ENCODE measurements at regions not wholly inside any gene's neighbourhood (a gene's known extent, or its start where the extent isn't known, plus 50 kb on each side); places are given as distances from the start of the nearest gene placed in this dataset.
"Not testable (repeated sequence)": the region's sequence is repeated elsewhere in the genome, so short reads cannot be mapped to it uniquely, and the experiment has no call there.

DNA sequence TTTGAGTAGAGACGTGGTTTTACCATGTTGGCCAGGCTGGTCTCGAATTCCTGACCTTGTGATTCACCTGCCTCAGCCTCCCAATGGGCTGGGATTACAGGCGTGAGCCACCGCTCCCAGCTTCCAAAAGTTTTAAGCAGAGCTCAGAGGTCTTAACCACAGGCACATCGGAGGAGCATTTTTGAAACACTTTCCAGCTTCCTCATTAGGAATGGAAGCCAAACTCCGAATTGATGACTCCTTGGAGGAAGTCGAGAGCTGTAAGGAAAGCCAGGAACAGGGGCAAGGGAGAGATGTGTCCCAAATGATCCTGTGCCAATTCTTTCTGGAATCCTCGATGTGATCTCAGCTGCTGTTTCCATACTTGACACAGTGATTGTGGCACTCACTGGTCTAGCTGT lies 56.2 kb upstream of the CCZ1B start:
- not testable (repeated sequence) for DNase-seq

DNA sequence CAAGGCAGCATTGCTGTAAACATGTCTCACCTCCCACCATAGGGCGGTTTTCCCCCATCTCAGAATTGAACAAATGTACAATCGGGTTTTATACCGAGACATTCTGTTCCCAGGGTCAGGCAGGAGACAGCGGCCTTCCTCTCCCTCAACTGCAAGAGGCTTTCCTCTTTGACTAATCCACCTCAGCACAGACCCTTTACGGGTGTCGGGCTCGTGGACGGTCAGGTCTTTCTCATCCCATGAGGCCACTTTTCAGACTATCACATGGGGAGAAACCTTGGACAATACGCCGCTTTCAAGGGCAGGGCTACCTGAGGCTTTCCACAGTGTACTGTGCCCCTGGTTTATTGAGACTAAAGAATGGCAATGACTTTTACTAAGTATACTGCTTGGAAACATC lies 57.7 kb upstream of the CCZ1B start:
- DNase-seq: not testable (repeated sequence)

DNA sequence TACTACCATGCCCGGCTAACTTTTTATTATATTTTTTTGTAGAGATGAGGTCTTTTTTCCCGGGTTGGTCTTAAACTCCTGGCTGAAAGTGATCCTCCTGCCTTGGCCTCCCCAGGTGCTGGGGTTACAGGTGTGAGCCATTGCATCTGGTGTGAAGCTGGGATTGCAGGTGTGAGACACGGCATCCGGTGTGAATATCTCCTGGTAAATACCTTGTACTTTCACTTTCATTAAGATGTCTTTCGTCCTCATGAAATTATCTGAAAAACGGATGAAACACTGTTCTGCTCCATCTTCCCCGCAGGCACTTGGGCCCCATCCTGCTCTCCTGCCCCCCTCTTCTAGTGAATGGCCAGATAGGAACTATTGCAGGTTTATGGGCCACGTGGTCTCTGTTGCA lies 60.1 kb upstream of the CCZ1B start:
- no peak for DNase-seq

DNA sequence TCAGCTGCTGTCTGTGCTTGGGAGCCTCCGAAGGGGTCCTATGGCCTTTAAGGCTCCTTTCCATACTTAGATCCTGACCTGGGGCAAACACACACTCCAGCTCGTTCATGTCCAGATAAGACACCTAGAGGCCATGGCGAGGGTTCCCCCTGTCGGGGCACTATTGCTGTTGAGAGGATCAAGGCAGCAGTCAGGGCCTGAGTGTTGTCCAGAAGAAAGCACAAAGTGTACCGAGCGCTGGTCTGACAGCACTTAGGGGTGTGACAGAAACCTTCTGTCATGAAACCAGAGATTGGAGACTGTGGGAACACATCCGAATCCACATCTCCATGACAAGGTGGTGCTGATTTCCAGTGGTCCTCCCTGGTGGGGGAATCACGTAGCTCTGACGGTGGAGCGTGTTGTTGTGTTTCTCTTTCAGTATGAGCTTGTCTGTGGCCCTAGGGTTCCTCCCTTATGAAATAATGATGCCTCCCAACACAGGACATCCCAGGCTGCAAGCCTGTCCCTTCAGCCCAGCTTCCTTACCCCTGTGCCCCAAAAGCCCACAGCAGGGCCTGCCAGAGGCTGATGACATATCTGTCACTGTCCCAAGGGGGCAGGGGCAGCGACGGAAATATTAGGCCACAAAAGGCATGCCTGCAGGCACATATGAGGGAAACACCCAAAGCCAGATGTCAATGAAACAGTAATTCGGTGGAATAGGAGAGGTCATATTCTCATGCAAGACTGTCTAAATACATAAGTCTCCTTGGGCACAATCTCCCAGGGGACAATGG lies 62.4 kb upstream of the CCZ1B start:
- DNase-seq: not testable (repeated sequence)

DNA sequence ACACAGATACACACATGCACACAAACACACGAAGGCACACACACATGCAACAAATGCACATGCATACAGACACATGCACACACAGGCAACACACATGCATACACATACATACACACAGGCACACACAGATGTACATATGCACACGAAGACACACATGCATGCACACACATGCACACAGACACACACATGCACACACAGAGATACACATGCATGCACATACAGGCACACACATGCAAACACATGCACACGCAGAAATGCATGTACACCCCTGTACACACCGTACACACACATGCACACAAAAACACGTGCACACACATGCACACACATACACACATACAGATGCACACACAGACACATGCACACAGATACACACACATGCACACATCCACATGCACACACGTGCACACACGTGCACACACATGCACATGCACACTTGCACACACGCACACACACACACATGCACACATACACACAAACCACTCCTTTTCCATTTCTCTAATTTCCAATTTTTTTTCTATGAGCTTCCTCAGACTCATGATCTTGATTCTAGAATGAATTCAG lies 63.3 kb upstream of the CCZ1B start:
- DNase-seq: no peak

DNA sequence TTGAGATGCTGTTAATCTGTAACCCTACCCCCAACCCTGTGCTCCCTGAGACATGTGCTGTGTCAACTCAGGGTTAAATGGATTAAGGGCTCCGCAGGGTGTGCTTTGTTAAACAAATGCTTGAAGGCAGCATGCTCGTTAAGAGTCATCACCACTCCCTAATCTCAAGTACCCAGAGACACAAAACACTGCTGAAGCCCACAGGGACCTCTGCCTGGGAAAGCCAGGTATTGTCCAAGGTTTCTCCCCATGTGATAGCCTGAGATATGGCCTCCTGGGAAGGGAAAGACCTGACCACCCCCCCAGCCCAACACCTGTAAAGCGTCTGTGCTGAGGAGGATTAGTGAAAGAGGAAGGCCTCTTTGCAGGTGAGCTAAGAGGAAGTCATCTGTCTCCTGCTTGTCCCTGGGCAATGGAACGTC lies 76.0 kb upstream of the CCZ1B start:
- DNase-seq: not testable (repeated sequence)

DNA sequence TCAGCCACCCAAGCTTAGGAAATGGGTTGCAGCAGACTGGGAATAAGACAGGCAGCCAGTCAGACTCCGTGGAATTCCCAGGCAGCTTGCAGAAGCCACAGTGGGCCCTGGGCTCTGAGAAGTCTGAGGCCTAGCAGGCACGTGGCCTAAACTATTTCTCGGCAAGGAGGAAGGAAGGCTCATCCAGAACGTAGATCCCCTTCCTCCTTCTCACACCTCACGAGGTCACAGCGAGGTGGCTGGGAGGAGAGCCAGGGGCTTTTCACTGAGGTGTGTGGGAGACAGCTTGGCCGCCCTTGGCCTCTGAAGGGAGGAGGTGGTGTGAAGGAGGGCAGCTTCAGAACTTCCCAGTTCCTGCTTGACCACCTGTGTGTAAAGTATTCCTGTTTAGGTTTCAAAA lies 77.2 kb upstream of the CCZ1B start:
- not testable (repeated sequence) for DNase-seq

DNA sequence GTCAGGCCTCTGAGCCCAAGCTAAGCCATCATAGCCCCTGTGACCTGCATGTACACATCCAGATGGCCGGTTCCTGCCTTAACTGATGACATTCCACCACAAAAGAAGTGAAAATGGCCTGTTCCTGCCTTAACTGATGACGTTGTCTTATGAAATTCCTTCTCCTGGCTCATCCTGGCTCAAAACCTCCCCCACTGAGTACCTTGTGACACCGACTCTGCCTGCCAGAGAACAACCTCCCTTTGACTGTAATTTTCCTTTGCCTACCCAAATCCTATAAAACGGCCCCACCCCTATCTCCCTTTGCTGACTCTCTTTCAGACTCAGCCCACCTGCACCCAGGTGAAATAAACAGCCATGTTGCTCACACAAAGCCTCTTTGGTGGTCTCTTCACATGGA lies 77.7 kb upstream of the CCZ1B start:
- not testable (repeated sequence) for DNase-seq

DNA sequence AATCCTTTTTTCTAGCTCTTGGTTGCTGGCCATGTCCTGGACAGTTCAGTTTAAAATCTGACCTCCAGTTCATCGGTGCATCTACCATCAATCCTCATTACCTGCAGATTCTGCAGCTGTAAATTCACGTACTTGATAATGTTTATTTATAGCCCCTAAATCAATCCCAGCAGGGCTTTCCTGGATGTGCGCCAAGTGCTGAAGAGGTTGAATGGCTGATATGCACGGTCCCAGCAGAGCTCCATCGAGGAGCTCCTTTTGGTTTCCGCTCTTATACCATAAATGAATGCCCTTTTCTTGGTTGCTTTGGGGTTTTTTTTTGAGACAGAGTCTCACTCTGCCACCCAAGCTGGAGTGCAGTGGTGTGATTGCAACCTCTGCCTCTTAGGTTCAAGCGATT lies 91.2 kb upstream of the CCZ1B start:
- DNase-seq: no peak

DNA sequence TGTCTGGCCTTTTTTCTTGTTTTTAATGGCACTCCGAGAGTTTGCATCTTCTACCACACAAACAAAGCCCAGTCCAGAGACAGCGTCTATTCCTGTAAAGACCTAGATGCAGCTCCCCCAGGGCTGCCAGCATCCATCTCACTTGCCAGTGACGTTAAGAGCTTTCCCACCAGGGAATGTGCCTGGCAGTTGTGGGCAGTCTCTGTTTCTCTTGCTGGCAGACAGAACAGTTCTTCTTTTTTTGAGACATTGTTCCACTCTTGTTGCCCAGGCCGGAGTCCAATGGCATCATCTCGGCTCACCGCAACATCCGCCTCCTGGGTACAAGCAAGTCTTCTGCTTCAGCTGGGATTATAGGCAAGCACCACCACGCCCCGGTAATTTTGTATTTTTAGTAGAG lies 93.1 kb upstream of the CCZ1B start:
- DNase-seq: not testable (repeated sequence)

DNA sequence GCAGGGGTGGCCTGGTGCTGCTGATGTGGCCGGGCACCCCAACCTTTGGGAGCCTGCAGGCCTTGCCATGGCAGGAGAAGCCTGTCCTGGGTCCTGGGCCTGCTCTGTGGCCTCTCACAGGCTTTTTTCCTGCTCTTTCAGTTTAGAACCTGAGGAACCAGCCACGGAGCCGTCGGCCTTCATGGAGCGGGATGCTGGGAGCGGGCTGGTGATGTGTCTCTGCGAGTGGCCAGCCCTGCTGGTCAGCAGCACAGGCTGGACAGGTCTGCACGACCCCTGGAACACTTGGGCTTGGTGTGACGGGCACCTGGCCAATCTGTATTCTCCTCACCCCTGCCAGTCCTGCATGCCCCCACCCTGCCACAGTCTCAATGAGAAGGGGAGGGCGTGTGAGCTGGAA lies 98.4 kb upstream of the CCZ1B start:
- DNase-seq: not testable (repeated sequence)

DNA sequence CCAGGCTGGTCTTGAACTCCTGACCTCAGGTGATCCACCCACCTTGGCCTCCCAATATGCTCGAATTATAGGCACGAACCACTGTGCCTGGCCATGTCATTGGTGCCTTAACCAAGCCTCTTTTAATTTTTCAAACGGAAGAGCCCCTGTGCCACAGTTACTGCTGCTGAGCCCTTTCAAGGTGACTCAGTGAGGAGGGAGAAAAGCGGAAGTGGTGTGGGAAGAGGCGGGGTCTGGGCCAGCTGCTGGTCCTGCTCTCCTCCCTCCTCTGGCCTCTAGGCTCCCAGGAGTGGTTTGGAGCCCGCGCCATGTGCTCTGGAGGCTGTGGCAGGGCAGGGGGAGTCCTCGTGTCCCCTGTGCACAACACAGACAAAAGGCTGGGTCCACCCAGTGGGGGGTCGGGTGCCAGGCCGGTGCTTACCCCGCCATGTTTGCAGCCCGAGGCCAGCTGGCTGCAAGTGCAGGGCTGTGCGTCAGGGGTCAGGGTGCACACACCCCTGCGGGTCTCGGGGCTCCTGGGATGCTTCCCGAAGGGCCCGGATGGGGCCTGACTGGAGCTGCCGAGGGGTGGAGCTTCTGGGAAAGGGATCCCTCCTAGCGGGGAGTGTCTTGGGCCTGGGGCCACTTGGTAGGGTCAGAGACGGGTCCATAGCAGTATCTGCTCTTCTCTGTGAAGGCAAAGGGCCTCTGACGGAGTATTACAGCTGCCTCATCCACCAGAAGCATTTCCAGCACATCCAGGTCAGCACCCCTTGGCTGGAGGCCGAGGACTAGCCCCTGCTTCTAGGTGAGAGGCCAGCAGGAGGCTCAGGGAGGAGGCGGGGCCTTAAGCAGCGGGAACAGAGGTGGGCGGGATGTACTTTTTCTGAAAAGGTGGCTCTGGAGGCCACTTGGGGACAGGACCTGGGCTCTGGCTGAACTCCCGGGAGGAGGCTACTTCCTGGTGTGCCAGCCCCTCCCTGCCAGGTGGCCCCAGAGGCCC lies 100.4 kb upstream of the CCZ1B start:
- not testable (repeated sequence) for DNase-seq

DNA sequence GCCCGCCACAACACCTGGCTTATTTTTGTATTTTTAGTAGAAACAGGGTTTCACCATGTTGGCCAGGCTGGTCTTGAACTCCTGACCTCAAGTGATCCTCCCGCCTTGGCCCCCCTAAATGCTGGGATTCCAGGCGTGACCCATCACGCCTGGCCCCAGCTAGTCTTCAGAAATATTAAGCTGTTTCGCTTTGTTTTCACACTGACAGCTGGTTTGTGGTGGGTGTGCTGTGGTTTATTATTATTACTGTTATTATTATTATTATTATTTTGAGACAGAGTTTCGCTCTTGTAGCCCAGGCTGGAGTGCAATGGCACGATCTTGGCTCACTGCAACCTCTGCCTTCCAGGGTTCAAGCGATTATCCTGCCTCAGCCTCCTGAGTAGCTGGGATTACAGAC lies 101.6 kb upstream of the CCZ1B start:
- DNase-seq: not testable (repeated sequence)

DNA sequence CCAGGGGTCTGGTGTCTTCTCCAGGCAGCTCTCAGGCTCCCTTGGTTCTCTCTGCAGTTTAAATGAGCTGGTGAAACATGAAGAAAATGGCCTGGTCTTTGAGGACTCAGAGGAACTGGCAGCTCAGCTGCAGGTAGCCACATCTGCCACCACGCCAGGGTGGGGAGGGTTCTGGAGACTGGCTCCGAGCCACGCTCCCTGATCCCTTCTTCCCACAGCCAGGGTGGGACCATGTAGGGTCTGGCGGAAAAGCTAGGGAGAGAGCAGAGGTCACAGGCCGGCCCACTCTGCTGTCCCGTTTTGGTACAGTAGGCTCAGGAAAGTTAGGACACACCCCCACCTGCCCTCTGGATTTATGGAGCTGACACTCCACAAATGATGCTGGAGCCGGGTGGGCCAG lies 103.5 kb upstream of the CCZ1B start:
- not testable (repeated sequence) for DNase-seq

DNA sequence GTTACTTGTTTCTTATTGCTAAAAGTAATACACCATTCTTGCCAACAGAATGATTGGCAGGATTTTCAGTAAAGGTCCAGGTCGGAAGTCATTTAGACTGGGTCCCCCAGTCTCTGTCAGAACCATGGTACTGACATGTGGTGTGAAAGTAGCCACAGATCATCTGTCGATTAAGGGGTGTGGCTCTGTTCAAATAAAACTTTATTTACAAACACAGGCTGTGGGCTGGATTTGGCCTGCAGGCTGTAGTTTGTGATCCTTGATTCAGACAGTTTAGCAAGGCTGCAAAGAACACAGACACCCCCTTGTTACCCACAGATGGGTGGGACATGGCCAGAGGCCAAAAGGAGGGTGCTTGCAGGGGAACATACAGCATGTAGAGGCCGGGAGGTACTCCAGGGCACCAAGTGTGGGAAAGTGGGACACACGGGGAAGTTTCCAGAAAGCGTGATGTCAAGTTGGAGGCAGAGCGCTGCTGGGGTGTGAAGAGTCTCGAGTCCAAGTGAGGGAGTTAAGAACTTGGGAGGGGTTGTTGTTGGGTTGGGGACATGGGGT lies 104.1 kb upstream of the CCZ1B start:
- not testable (repeated sequence) for DNase-seq

DNA sequence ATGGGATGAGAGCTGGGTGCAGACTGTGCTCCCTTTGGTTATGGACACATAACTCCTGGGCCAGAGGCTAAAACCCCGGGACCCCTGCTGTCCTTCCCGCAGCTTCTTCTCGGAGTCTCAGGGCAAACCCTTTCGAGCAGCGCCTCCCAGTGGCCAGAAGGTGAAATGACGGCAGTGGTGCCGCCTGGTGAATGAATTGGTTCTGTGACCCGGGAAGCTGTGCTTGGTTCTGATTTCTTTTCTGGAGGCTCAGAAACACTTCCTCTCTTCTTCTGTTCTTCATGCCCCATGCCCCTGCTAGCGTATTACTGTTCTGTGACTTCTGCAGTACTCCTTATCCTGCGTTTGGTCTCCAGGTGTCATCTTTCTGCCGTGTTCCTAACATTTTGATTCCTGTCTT lies 104.7 kb upstream of the CCZ1B start:
- DNase-seq: peak; percentile 51 to 60

DNA sequence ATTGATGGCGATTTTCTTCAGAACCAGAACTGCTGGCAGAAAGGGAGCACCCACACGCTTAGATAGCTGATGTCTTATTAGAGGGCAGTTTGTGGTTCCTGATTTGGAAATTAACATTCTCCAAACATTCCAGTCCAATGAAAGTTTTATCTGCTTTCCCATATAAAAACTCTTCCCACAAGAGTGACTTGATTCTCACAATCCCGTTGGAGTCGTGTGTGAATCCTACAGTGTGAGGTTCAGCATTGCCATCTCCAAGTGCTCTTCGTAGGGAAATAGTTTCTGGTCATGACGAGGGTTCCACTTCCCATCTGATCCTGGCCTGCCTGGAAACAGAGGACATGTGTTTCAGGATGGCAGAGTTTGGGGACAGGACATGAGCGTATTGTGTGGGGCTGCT lies 105.4 kb upstream of the CCZ1B start:
- DNase-seq: not testable (repeated sequence)

DNA sequence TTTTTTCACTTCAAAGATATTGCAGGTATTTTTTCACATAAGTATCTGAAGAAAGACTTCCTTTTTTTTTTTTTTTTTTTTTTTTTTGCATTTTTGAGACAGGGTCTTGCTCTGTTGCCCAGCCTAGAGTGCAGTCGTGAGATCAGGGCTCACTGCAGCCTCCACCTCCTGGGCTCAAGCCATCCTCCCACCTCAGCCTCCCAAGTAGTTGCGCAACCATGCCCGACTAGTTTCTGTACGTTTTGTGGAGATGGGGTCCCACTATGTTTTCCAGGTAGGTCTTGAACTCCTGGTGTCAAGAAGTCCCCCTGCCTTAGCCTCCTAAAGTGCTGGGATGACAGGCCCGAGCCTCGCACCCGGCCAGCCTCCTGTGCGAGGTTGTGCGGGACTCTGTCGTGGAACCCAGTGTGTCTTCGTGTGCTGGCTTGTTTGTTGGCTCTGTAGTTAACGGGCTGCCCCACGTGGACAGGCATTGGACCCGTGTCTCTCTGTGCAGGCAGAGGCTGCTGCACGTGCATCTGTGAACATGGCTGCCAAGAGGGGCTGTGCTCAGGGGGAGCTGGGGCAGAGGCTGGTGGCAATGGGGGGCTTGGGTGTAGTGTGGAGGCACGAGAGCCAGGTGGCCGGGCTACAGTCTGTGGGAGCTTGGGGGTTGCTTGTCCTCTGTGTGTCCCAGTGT lies 108.0 kb upstream of the CCZ1B start:
- not testable (repeated sequence) for DNase-seq

DNA sequence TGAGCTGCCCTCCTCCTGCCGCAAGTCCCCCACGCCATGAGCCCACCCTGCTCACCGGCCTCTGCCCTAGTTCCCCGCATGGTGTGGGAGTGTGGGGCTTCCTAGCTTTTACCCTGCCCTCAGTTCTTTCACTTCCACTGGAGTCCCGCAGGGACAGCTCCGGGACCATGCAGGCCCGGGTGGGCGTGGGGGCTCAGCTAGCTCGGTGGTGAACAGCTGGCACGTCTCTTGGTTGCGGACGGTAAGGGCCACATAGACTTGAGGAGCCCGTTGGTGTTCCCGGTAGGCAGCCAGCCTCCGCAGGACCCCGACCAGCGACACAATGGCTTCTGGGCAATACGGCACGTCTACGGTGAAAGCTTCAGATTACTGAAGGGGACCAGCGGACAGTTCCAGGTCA lies 108.9 kb upstream of the CCZ1B start:
- DNase-seq: no peak

DNA sequence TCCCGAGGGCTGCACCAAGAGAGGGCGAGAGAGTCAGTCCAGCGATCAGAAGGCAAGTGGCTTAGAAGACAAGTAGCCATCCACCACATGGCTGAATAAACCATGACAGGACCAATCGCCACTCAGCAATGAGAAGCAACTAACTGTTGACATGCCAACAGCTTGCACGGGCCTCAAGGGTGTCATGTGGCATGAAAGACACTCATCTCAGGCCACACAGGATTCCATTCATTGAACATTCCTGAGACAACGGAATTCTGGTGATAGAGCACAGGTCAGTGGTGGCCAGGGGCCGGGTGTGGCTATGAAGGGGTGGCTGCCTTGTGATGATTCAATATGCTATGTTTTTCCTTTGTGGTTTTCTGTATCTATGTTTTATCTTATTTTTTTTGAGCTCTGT lies 110.6 kb upstream of the CCZ1B start:
- not testable (repeated sequence) for DNase-seq

DNA sequence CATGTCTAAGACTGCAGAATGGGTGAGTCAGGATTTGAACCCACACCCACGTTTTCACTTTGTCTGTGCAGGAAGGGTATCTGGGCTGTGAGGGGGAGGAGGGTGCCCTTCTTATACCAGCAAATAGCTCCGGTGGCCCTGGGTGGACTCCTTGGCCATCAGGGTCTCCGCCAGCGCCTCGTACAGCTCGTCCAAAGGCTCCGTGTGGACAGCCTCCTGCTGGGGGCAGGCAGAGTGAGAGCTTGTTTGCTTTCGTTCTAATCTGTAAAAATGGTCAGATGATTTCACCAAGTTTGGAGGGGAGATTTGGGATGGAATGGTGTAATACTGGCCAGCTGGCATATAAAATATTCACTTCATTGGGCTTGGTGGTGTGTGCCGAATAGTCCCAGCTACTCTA lies 111.7 kb upstream of the CCZ1B start:
- DNase-seq: not testable (repeated sequence)

DNA sequence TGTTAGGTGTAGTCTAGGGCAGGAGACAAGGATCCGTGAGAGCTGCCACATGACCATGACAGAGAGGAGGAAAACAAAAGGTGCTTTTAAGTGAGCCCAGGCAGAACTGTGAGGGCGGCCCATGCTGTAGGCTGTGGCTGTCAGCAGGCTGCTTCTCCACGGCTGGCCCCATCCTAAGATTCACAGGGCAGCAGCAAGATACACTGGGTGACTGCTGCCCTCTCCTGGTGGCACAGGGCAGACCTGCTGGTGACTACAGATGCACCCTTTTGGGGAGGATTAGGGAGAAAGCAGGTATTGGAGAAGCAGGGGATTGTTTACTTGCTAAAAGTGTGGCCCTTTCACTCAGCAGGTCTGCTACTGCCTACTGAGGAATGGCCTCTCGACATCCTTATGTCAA lies 112.2 kb upstream of the CCZ1B start:
- peak; percentile 10 to 15 for DNase-seq

DNA sequence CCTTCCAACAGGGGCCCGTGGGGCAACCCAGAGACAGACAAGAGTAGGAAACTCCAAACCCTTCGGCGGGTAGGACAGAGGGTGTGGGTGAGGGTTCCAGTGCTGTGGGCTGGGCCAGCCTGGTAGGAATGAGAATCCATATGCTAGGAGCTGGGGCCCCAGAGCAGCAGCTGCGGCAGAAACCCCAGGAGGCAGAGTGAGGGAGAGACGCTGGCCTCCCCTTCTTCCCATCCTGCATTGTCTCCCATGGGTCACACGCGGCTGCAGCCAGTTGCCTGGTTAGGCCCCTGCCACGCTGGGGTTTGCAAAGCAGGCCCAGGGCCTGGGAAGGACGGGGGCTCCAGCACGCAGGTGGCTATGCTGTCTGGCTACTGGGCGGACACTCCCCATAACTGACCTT lies 113.1 kb upstream of the CCZ1B start:
- not testable (repeated sequence) for DNase-seq
